H1 (cell line): ENCODE measurements at regions not wholly inside any gene's neighbourhood (a gene's known extent, or its start where the extent isn't known, plus 50 kb on each side); places are given as distances from the start of the nearest gene placed in this dataset.

Experiments used
- CTCF ChIA-PET: fragments of 300-600 bp; sonication (Branson Sonifier 250); formaldehyde crosslinking; loops from one replicate; lab custom pipeline; 2021; ENCODE audit not compliant: partially characterized antibody; lab: Charles Lee
- POLR2A ChIA-PET: fragments of 300-600 bp; sonication (Branson Sonifier 250); formaldehyde crosslinking; loops from one replicate; lab custom pipeline; 2021; ENCODE audit warnings: inconsistent platforms; ENCODE audit not compliant: partially characterized antibody; lab: Charles Lee
- DNase-seq, 2 experiments: peaks; one replicate each; pipeline versions ENCODE4 v3.0.0 to v3.0.0-alpha.2; 2010 to 2022; ENCODE audit warnings: low spot score in 2 of 2, low read depth in 1 of 2, mixed read lengths in 1 of 2
- FAIRE-seq: peaks from 2 replicates; lab custom pipeline; 2011; peaks lifted over from hg19 to GRCh38; lab: Jason Lieb, UNC
- H2AFZ ChIP-seq: 2 replicates; pipeline ENCODE4 v1.8.1; 2012; ENCODE audit warnings: low read length, inconsistent platforms
- H2AK5ac ChIP-seq: 2 replicates; pipeline ENCODE4 v1.6.1; 2013; ENCODE audit warnings: low read depth, low read length
- H2BK120ac ChIP-seq: replicated peaks from 2 replicates; pipeline ENCODE3; 2013; ENCODE audit warnings: low read depth, low read length, inconsistent platforms
- H2BK12ac ChIP-seq: 2 replicates; pipeline ENCODE4 v1.6.1; 2013; ENCODE audit warnings: low read depth, low read length
- H2BK15ac ChIP-seq: 2 replicates; pipeline ENCODE4 v1.6.1; 2013; ENCODE audit warnings: low read length
- H2BK20ac ChIP-seq: 2 replicates; pipeline ENCODE4 v1.6.1; 2013; ENCODE audit warnings: low read length
- H2BK5ac ChIP-seq: 2 replicates; pipeline ENCODE4 v1.6.1; 2013; ENCODE audit warnings: low read depth, low read length
- H3K14ac ChIP-seq: 2 replicates; pipeline ENCODE4 v1.6.1; 2013; ENCODE audit warnings: inconsistent platforms; ENCODE audit not compliant: insufficient read length
- H3K18ac ChIP-seq: 2 replicates; pipeline ENCODE4 v1.6.1; 2013; ENCODE audit warnings: low read length; ENCODE audit errors: extremely low read depth
- H3K23ac ChIP-seq: 2 replicates; pipeline ENCODE4 v1.6.1; 2013; ENCODE audit warnings: inconsistent platforms; ENCODE audit not compliant: insufficient read length
- H3K23me2 ChIP-seq: 2 replicates; pipeline ENCODE4 v1.6.1; 2013; ENCODE audit warnings: low read depth, low read length
- H3K27ac ChIP-seq: 2 replicates; pipeline ENCODE4 v1.6.1; 2011; ENCODE audit warnings: low read depth, low read length, inconsistent platforms
- H3K27me3 ChIP-seq, 4 experiments: replicated peaks in 1 of 4; 1 replicate in 1 of 4; 2 replicates in 3 of 4; pipeline versions ENCODE4 v1.6.1 to v1.8.1; 2011 to 2013; ENCODE audit warnings: low read length in 3 of 4, mild to moderate bottlenecking in 3 of 4, inconsistent platforms in 2 of 4, mixed read lengths in 2 of 4, moderate library complexity in 1 of 4; ENCODE audit not compliant: control insufficient read depth in 3 of 4, insufficient read depth in 3 of 4; ENCODE audit errors: extremely low read depth in 1 of 4
- H3K36me3 ChIP-seq, 4 experiments: 2 replicates each; pipeline versions ENCODE4 v1.6.1 to v1.8.1; 2011 to 2013; ENCODE audit warnings: mild to moderate bottlenecking in 4 of 4, low read length in 3 of 4, moderate library complexity in 2 of 4, control low read depth in 1 of 4, inconsistent platforms in 1 of 4; ENCODE audit not compliant: insufficient read depth in 4 of 4, control insufficient read depth in 2 of 4
- H3K4ac ChIP-seq: replicated peaks from 2 replicates; pipeline ENCODE3; 2013; ENCODE audit warnings: low read length, low read depth, mixed read lengths, inconsistent platforms; ENCODE audit not compliant: insufficient read length
- H3K4me1 ChIP-seq, 4 experiments: replicated peaks in 1 of 4; 1 replicate in 1 of 4; 2 replicates in 3 of 4; pipeline versions ENCODE4 v1.6.1 to v1.8.1; 2011 to 2013; ENCODE audit warnings: low read length in 3 of 4, inconsistent platforms in 2 of 4, mixed read lengths in 1 of 4; ENCODE audit not compliant: insufficient read depth in 4 of 4, control insufficient read depth in 3 of 4
- H3K4me2 ChIP-seq, 2 experiments: 2 replicates each; pipeline versions ENCODE4 v1.6.1 to v1.8.1; 2011 to 2013; ENCODE audit warnings: low read depth in 2 of 2, low read length in 2 of 2, control low read depth in 1 of 2, inconsistent platforms in 1 of 2, mild to moderate bottlenecking in 1 of 2; ENCODE audit not compliant: insufficient read depth in 1 of 2
- H3K4me3 ChIP-seq, 4 experiments: fragments of 200-600, 300-600 bp in 1 of 4; sonication (generic), shearing (Covaris generic), sonication (Bioruptor Twin) in 1 of 4; 2 replicates each; pipeline versions ENCODE4 v1.5.1 to v1.8.1; 2011 to 2016; ENCODE audit warnings: low read length in 4 of 4, low read depth in 3 of 4, control low read depth in 2 of 4, inconsistent platforms in 2 of 4, mild to moderate bottlenecking in 2 of 4, mixed read lengths in 1 of 4, moderate library complexity in 1 of 4; ENCODE audit not compliant: insufficient read depth in 2 of 4; ENCODE audit errors: extremely low read depth in 1 of 4
- H3K56ac ChIP-seq: replicated peaks from 2 replicates; pipeline ENCODE3; 2013; ENCODE audit warnings: low read depth, mild to moderate bottlenecking, mixed read lengths, low read length, inconsistent platforms; ENCODE audit not compliant: insufficient read length
- H3K79me1 ChIP-seq: 2 replicates; pipeline ENCODE4 v1.6.1; 2013; ENCODE audit warnings: low read depth, low read length, control low read depth
- H3K79me2 ChIP-seq, 2 experiments: 2 replicates each; pipeline versions ENCODE4 v1.6.1 to v1.8.1; 2012 to 2013; ENCODE audit warnings: low read length in 2 of 2, mild to moderate bottlenecking in 2 of 2, inconsistent platforms in 1 of 2; ENCODE audit not compliant: insufficient read depth in 2 of 2, control insufficient read depth in 1 of 2
- H3K9ac ChIP-seq, 4 experiments: replicated peaks in 1 of 4; 1 replicate in 1 of 4; 2 replicates in 3 of 4; pipeline versions ENCODE4 v1.6.1 to v1.8.1; 2011 to 2013; ENCODE audit warnings: low read depth in 3 of 4, low read length in 3 of 4, control low read depth in 2 of 4, mild to moderate bottlenecking in 2 of 4, moderate library complexity in 2 of 4, inconsistent platforms in 1 of 4; ENCODE audit errors: extremely low read depth in 1 of 4
- H3K9me3 ChIP-seq, 2 experiments: 2 replicates each; pipeline versions ENCODE4 v1.6.1 to v1.8.1; 2012 to 2013; ENCODE audit warnings: mild to moderate bottlenecking in 2 of 2, moderate library complexity in 2 of 2, control low read depth in 1 of 2, inconsistent platforms in 1 of 2, low read depth in 1 of 2, low read length in 1 of 2, mixed read lengths in 1 of 2; ENCODE audit not compliant: insufficient read depth in 2 of 2
- H4K20me1 ChIP-seq, 2 experiments: replicated peaks in 1 of 2; 2 replicates each; pipeline versions ENCODE3 to v1.8.1; 2011 to 2013; ENCODE audit warnings: inconsistent platforms in 2 of 2, low read length in 2 of 2, mild to moderate bottlenecking in 1 of 2; ENCODE audit not compliant: insufficient read depth in 2 of 2, control insufficient read depth in 1 of 2
- H4K5ac ChIP-seq: 2 replicates; pipeline ENCODE4 v1.6.1; 2013; ENCODE audit warnings: low read length, low read depth, mixed read lengths, inconsistent platforms; ENCODE audit not compliant: insufficient read length
- H4K8ac ChIP-seq: 2 replicates; pipeline ENCODE4 v1.8.0; 2013; ENCODE audit warnings: mild to moderate bottlenecking, moderate library complexity, low read length, inconsistent platforms; ENCODE audit not compliant: insufficient read depth; ENCODE audit errors: extremely low read depth
- H4K91ac ChIP-seq: replicated peaks from 2 replicates; pipeline ENCODE3; 2013; ENCODE audit warnings: low read length, mixed read lengths, inconsistent platforms; ENCODE audit not compliant: insufficient read length
- BACH1 ChIP-seq: IDR thresholded peaks from 2 replicates; pipeline ENCODE4 v1.6.1; 2012; ENCODE audit warnings: low read length, improper control_type of control experiment
- CHD1 ChIP-seq: IDR thresholded peaks from 2 replicates; pipeline ENCODE4 v1.6.1; 2012; ENCODE audit warnings: low read depth, low read length, improper control_type of control experiment
- RXRA ChIP-seq: IDR thresholded peaks from 2 replicates; pipeline ENCODE4 v1.6.1; 2011; ENCODE audit warnings: low read depth, mild to moderate bottlenecking, low read length, moderate library complexity; ENCODE audit not compliant: insufficient read depth
- WGBS, 2 experiments: shearing (Covaris generic) in 1 of 2; methylation state at CpG; one replicate each; pipeline versions ENCODE4 v1.1.6 to v1.1.7; 2013 to 2015; ENCODE audit warnings: low lambda C conversion rate in 2 of 2, mixed read lengths in 2 of 2, inconsistent platforms in 1 of 2, low coverage in 1 of 2, missing lambda C conversion rate in 1 of 2; ENCODE audit not compliant: insufficient replicate concordance in 2 of 2, insufficient coverage in 1 of 2, insufficient read length in 1 of 2; ENCODE audit errors: extremely low coverage in 1 of 2, missing lambda C conversion rate in 1 of 2; 5-methylcytosine and 5-hydroxymethylcytosine counted together
- TF ChIP-seq, protein P1 (sequence below), 3 experiments: IDR thresholded peaks; 1 replicate in 2 of 3; 2 replicates in 1 of 3; pipeline versions ENCODE4 v1.5.1 to v1.6.1; 2011; ENCODE audit warnings: low read length in 3 of 3, mild to moderate bottlenecking in 3 of 3, inconsistent platforms in 2 of 3, low read depth in 1 of 3, moderate library complexity in 1 of 3; ENCODE audit not compliant: insufficient read depth in 1 of 3; ENCODE audit errors: control extremely low read depth in 1 of 3

DNA sequence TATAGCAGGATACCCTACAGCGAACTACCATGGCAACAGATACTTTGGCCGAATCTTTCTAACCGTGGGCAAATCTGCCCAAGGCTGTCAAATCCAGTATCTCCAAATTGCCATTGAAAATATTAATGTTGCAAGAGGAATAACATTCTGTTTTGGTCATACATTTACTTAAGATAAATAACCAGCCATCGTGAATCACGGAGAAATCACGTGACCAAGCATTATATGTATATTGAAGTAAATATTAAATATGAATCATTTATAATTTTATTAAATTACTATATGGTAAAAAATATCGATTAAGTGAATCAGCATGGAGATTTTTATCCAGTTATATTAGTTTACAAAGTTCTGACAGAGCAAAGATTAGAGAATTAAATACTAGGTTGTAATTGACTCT, 714.6 kb upstream of the GJE1 start:
- H2BK15ac ChIP-seq: no peak overlapping the region
- H4K8ac ChIP-seq: no peak overlapping the region
- no peak overlapping the region for H3K56ac ChIP-seq
- POLR2A ChIA-PET: no interaction called here
- no peak for TF ChIP-seq RXRA
- TF ChIP-seq CHD1: no peak
- TF ChIP-seq, protein P1, sequence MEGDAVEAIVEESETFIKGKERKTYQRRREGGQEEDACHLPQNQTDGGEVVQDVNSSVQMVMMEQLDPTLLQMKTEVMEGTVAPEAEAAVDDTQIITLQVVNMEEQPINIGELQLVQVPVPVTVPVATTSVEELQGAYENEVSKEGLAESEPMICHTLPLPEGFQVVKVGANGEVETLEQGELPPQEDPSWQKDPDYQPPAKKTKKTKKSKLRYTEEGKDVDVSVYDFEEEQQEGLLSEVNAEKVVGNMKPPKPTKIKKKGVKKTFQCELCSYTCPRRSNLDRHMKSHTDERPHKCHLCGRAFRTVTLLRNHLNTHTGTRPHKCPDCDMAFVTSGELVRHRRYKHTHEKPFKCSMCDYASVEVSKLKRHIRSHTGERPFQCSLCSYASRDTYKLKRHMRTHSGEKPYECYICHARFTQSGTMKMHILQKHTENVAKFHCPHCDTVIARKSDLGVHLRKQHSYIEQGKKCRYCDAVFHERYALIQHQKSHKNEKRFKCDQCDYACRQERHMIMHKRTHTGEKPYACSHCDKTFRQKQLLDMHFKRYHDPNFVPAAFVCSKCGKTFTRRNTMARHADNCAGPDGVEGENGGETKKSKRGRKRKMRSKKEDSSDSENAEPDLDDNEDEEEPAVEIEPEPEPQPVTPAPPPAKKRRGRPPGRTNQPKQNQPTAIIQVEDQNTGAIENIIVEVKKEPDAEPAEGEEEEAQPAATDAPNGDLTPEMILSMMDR (IDR thresholded peaks at IDR 0.05; ENCODE audit: control extremely low read depth in 1 of 3, insufficient read depth in 1 of 3, low read depth in 1 of 3, low read length in 3 of 3): no peak
- TF ChIP-seq BACH1: no peak
- no peaks in the 10 kb centered on the region for H3K4me1 ChIP-seq
- H3K4ac ChIP-seq: no peak overlapping the region
- no peaks in the 10 kb centered on the region for H3K79me1 ChIP-seq
- H3K36me3 ChIP-seq: no peaks in the 10 kb centered on the region
- H2AFZ ChIP-seq: no peak overlapping the region
- CTCF ChIA-PET: no interaction called here
- H4K20me1 ChIP-seq: no peaks in the 10 kb centered on the region
- H3K4me2 ChIP-seq: no peak overlapping the region
- no peak for DNase-seq
- no peak overlapping the region for H3K4me3 ChIP-seq
- WGBS, 2 experiments: 95% methylated on average over 7 of the region's 7 CpGs; no CpG with 5 or more reads in 1 of the 2 experiments
- no peak overlapping the region for H4K91ac ChIP-seq
- no peak overlapping the region for H2BK12ac ChIP-seq
- no peak overlapping the region for H4K5ac ChIP-seq
- no peaks in the 10 kb centered on the region for H3K9me3 ChIP-seq
- no peak overlapping the region for H3K9ac ChIP-seq
- H3K27ac ChIP-seq: no peak overlapping the region
- H2AK5ac ChIP-seq: no peak overlapping the region
- no peak overlapping the region for H3K18ac ChIP-seq
- H3K23me2 ChIP-seq: no peaks in the 10 kb centered on the region; the same call in 1 of the 2 replicates
- no peak overlapping the region for H2BK20ac ChIP-seq
- H3K23ac ChIP-seq: no peak overlapping the region
- H2BK120ac ChIP-seq: no peak overlapping the region
- no peaks in the 10 kb centered on the region for H3K79me2 ChIP-seq
- H3K14ac ChIP-seq: no peak overlapping the region
- no peaks in the 10 kb centered on the region for H3K27me3 ChIP-seq
- FAIRE-seq: no peak
- H2BK5ac ChIP-seq: no peak overlapping the region
